Trophoblast cell (in vitro differentiated cells and primary cell): ENCODE measurements at regions not wholly inside any gene's neighbourhood (a gene's known extent, or its start where the extent isn't known, plus 50 kb on each side); places are given as distances from the start of the nearest gene placed in this dataset.
A peak's percentile ranks its signal among the peaks of the same experiment; 100 is the strongest.

Experiments used
- DNase-seq, 2 donors: peaks; one replicate each; pipeline ENCODE4 v3.0.0-alpha.2; 2016
- H2AFZ ChIP-seq: 2 replicates; pipeline ENCODE4 v1.6.1; 2013; ENCODE audit warnings: low read length, moderate library complexity, mild to moderate bottlenecking; ENCODE audit not compliant: insufficient read depth, poor library complexity
- H2AK5ac ChIP-seq: 2 replicates; pipeline ENCODE4 v1.6.1; 2013; ENCODE audit warnings: mild to moderate bottlenecking, low read length
- H2BK120ac ChIP-seq: 2 replicates; pipeline ENCODE4 v1.6.1; 2013; ENCODE audit warnings: low read length, mild to moderate bottlenecking, moderate library complexity; ENCODE audit not compliant: insufficient read depth, poor library complexity
- H2BK12ac ChIP-seq: 2 replicates; pipeline ENCODE4 v1.6.1; 2013; ENCODE audit warnings: mild to moderate bottlenecking, low read length, moderate library complexity
- H2BK5ac ChIP-seq: 2 replicates; pipeline ENCODE4 v1.6.1; 2013; ENCODE audit warnings: low read length, low read depth, moderate library complexity, mild to moderate bottlenecking; ENCODE audit not compliant: poor library complexity
- H3K14ac ChIP-seq: 2 replicates; pipeline ENCODE4 v1.6.1; 2013; ENCODE audit warnings: mild to moderate bottlenecking, low read length
- H3K18ac ChIP-seq: 2 replicates; pipeline ENCODE4 v1.6.1; 2013; ENCODE audit warnings: mild to moderate bottlenecking, low read length
- H3K23ac ChIP-seq: 2 replicates; pipeline ENCODE4 v1.6.1; 2013; ENCODE audit warnings: low read length
- H3K27ac ChIP-seq: 2 replicates; pipeline ENCODE4 v1.5.1; 2013; ENCODE audit warnings: low read depth, mild to moderate bottlenecking, inconsistent platforms, low read length, moderate library complexity
- H3K27me3 ChIP-seq: 2 replicates; pipeline ENCODE4 v1.6.1; 2013; ENCODE audit warnings: inconsistent platforms, mild to moderate bottlenecking, low read length, moderate library complexity; ENCODE audit not compliant: insufficient read depth
- H3K36me3 ChIP-seq, 2 experiments: 1 replicate in 1 of 2; 2 replicates in 1 of 2; pipeline ENCODE4 v1.6.1; 2013; ENCODE audit warnings: low read length in 2 of 2, mild to moderate bottlenecking in 2 of 2, moderate library complexity in 1 of 2; ENCODE audit not compliant: insufficient read depth in 2 of 2, control insufficient read depth in 1 of 2
- H3K4ac ChIP-seq: 2 replicates; pipeline ENCODE4 v1.6.1; 2013; ENCODE audit warnings: low read depth, mild to moderate bottlenecking, low read length, moderate library complexity
- H3K4me1 ChIP-seq, 2 experiments: 1 replicate in 1 of 2; 2 replicates in 1 of 2; pipeline ENCODE4 v1.6.1; 2013; ENCODE audit warnings: low read length in 2 of 2, mild to moderate bottlenecking in 2 of 2, moderate library complexity in 1 of 2; ENCODE audit not compliant: insufficient read depth in 2 of 2, control insufficient read depth in 1 of 2
- H3K4me2 ChIP-seq: 2 replicates; pipeline ENCODE4 v1.6.1; 2013; ENCODE audit warnings: inconsistent platforms, mild to moderate bottlenecking, low read length, moderate library complexity
- H3K4me3 ChIP-seq: 2 replicates; pipeline ENCODE4 v1.5.1; 2013; ENCODE audit warnings: mild to moderate bottlenecking, low read depth, low read length, inconsistent platforms
- H3K79me1 ChIP-seq: one replicate; pipeline ENCODE4 v1.6.1; 2013; ENCODE audit warnings: low read length
- H3K79me2 ChIP-seq: 2 replicates; pipeline ENCODE4 v1.6.1; 2013; ENCODE audit warnings: low read length, mild to moderate bottlenecking; ENCODE audit not compliant: control insufficient read depth, insufficient read depth, poor library complexity
- H3K9ac ChIP-seq: 2 replicates; pipeline ENCODE4 v1.6.1; 2013; ENCODE audit warnings: mild to moderate bottlenecking, low read length
- H3K9me3 ChIP-seq: 2 replicates; pipeline ENCODE4 v1.6.1; 2013; ENCODE audit warnings: low read depth, mild to moderate bottlenecking, control low read depth, inconsistent platforms, low read length; ENCODE audit not compliant: insufficient read depth
- H4K12ac ChIP-seq: 2 replicates; pipeline ENCODE4 v1.6.1; 2013; ENCODE audit warnings: low read depth, mild to moderate bottlenecking, low read length, moderate library complexity
- H4K8ac ChIP-seq: 2 replicates; pipeline ENCODE4 v1.6.1; 2013; ENCODE audit warnings: low read depth, mild to moderate bottlenecking, low read length, moderate library complexity
- H4K91ac ChIP-seq: one replicate; pipeline ENCODE4 v1.6.1; 2013; ENCODE audit warnings: low read depth, mild to moderate bottlenecking, low read length, moderate library complexity
- WGBS: extraction: QIAGEN DNeasy Blood & Tissue Kit; methylation state at CpG from one replicate; pipeline ENCODE4 v1.1.7; 2013; ENCODE audit warnings: missing lambda C conversion rate; ENCODE audit not compliant: insufficient read length, insufficient coverage; ENCODE audit errors: extremely low coverage; 5-methylcytosine and 5-hydroxymethylcytosine counted together

- no peak overlapping the region for H3K27ac ChIP-seq
- H3K23ac ChIP-seq, result no peak overlapping the region
- no peak overlapping the region for H4K91ac ChIP-seq
- no peaks in the 10 kb centered on the region for H3K27me3 ChIP-seq
- no peaks in the 10 kb centered on the region for H3K36me3 ChIP-seq
- H2BK120ac ChIP-seq, result no peak overlapping the region
- no peak overlapping the region for H2AFZ ChIP-seq
- H3K4ac ChIP-seq, result no peak overlapping the region
- no peak for DNase-seq
- no peak overlapping the region for H4K12ac ChIP-seq
- no peaks in the 10 kb centered on the region for H3K79me2 ChIP-seq
- peaks cover 2% of the 10 kb centered on the region for H3K79me1 ChIP-seq
- H3K9me3 ChIP-seq, result no peaks in the 10 kb centered on the region
- H2BK5ac ChIP-seq, result no peak overlapping the region
- no peak overlapping the region for H3K4me3 ChIP-seq
- no CpG with 5 or more reads among the region's 4 CpGs for WGBS
- H3K4me2 ChIP-seq, result no peak overlapping the region
- peak overlapping the region; percentile 62 for H3K9ac ChIP-seq
- H2BK12ac ChIP-seq, result no peak overlapping the region
- H3K18ac ChIP-seq, result no peak overlapping the region
- H3K4me1 ChIP-seq, result no peaks in the 10 kb centered on the region
- no peak overlapping the region for H3K14ac ChIP-seq
- H2AK5ac ChIP-seq, result no peak overlapping the region
- H4K8ac ChIP-seq, result no peak overlapping the region
Observed at GRCh38 chr18:25798046-25798445, 292.4 kb downstream of the SS18 start.

DNA sequence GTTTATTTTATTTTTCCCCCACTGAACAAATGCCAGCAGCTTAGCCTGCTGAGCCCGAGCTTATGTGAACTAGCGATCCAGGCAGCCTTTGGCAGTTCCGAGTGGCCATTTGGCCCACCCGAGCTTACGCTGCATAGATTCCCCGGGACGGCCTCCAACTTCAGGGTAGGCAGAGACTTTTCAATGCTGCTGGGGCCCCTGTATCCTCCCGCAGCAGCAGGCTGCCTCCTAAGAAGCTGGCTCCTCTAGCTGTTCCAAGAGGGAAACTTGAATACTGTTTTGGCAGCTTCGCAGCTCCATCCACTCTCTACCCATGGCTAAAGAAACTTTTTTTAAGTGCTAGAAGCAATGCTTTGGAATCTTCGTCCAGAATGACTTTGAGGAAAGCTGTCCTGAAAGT lies 295.2 kb downstream of the SS18 start:
- no peak overlapping the region for H3K4ac ChIP-seq
- H2BK12ac ChIP-seq, result peak overlapping the region; percentile 81
- no peak overlapping the region for H2BK120ac ChIP-seq
- H3K23ac ChIP-seq, result no peak overlapping the region
- no peak overlapping the region for H3K14ac ChIP-seq
- no peak overlapping the region for H3K9ac ChIP-seq
- no peak overlapping the region for H3K18ac ChIP-seq
- WGBS, result no CpG with 5 or more reads among the region's 10 CpGs
- H3K4me3 ChIP-seq, result no peak overlapping the region
- no peaks in the 10 kb centered on the region for H3K79me2 ChIP-seq
- peaks cover 1% of the 10 kb centered on the region for H3K9me3 ChIP-seq
- H4K12ac ChIP-seq, result no peak overlapping the region
- H4K8ac ChIP-seq, result no peak overlapping the region
- no peaks in the 10 kb centered on the region for H3K27me3 ChIP-seq
- no peaks in the 10 kb centered on the region for H3K4me1 ChIP-seq
- no peak overlapping the region for H2AK5ac ChIP-seq
- H3K27ac ChIP-seq, result no peak overlapping the region
- peak overlapping the region; percentile 4 for H4K91ac ChIP-seq
- DNase-seq, result no peak
- H3K36me3 ChIP-seq, result no peaks in the 10 kb centered on the region
- no peak overlapping the region for H3K4me2 ChIP-seq
- peaks cover 2% of the 10 kb centered on the region for H3K79me1 ChIP-seq
- H2BK5ac ChIP-seq, result no peak overlapping the region
- H2AFZ ChIP-seq, result no peak overlapping the region

DNA sequence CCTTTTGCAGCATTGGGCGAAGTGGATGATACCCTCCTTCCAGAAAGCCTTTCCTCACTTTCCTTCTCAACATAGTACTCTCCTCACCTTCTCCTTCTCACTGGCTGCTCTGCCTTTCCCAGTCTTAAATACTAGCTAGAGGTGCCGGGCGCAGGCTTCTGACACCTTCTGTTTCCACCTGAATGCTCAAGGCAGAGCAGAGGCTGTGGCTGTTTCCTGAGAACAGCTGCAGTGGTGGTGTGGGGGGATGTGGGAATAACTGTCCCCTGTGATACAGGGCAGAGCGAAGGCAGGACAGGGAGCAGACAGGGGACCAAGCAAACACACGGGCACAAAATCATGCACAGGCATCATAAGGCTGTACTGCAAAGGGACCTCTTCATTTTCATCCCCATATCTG lies 303.1 kb downstream of the SS18 start:
- H3K36me3 ChIP-seq, result no peaks in the 10 kb centered on the region
- no peak for DNase-seq
- H2AFZ ChIP-seq, result no peak overlapping the region
- peak overlapping the region; percentile 52 for H3K14ac ChIP-seq
- H3K18ac ChIP-seq, result peak overlapping the region; percentile 19
- H3K9ac ChIP-seq, result no peak overlapping the region
- H4K12ac ChIP-seq, result peak overlapping the region; percentile 16
- H2BK5ac ChIP-seq, result peak overlapping the region; percentile 64
- no peak overlapping the region for H3K23ac ChIP-seq
- WGBS, result no CpG with 5 or more reads among the region's 5 CpGs
- H2BK120ac ChIP-seq, result peak overlapping the region; percentile 78
- peaks cover 5 to 8% of the 10 kb centered on the region in 2 experiments for H3K4me1 ChIP-seq
- no peak overlapping the region for H3K4me3 ChIP-seq
- peaks cover 9% of the 10 kb centered on the region for H3K79me1 ChIP-seq
- peaks cover 2% of the 10 kb centered on the region for H3K79me2 ChIP-seq
- H3K27me3 ChIP-seq, result no peaks in the 10 kb centered on the region
- peak overlapping the region; percentile 79 for H2AK5ac ChIP-seq
- H4K8ac ChIP-seq, result peak overlapping the region; percentile 67
- H3K27ac ChIP-seq, result no peak overlapping the region
- no peaks in the 10 kb centered on the region for H3K9me3 ChIP-seq
- H3K4ac ChIP-seq, result peak overlapping the region; percentile 43
- peak overlapping the region; percentile 92 for H4K91ac ChIP-seq
- no peak overlapping the region for H3K4me2 ChIP-seq
- peak overlapping the region; percentile 99 for H2BK12ac ChIP-seq

DNA sequence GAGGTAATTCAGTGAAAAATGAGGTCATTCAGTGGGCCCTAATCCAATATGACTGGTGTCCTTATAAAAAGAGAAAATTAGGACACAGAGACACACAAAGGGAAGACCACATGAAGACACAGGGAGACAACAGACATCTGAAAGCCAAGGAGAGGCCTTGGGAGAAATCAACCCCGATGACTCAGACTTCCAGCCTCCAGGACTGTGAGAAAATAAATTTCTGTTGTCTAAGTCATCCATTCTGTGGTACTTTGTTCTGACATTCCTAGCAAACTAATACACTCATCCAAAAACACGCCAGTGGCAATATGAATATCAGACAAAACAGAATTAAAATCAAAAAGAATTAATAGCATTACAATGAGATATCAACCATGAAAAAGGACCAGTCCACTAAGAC lies 303.7 kb downstream of the SS18 start:
- H3K4me3 ChIP-seq, result no peak overlapping the region
- no peak overlapping the region for H4K12ac ChIP-seq
- no peak overlapping the region for H2AFZ ChIP-seq
- no peak overlapping the region for H4K91ac ChIP-seq
- H3K36me3 ChIP-seq, result no peaks in the 10 kb centered on the region
- H4K8ac ChIP-seq, result no peak overlapping the region
- no peak overlapping the region for H3K14ac ChIP-seq
- no peak overlapping the region for H3K18ac ChIP-seq
- no peak overlapping the region for H2BK5ac ChIP-seq
- DNase-seq, result peak; percentile 52 to 82
- H3K23ac ChIP-seq, result no peak overlapping the region
- H3K4ac ChIP-seq, result no peak overlapping the region
- no peaks in the 10 kb centered on the region for H3K9me3 ChIP-seq
- H3K27me3 ChIP-seq, result no peaks in the 10 kb centered on the region
- H2BK12ac ChIP-seq, result no peak overlapping the region
- no peak overlapping the region for H2AK5ac ChIP-seq
- peak overlapping the region; percentile 15 for H2BK120ac ChIP-seq
- H3K9ac ChIP-seq, result no peak overlapping the region
- no CpG with 5 or more reads among the region's 2 CpGs for WGBS
- peak overlapping the region; percentile 74 for H3K27ac ChIP-seq
- no peak overlapping the region for H3K4me2 ChIP-seq
- peaks cover 5 to 8% of the 10 kb centered on the region in 2 experiments for H3K4me1 ChIP-seq
- H3K79me1 ChIP-seq, result peaks cover 9% of the 10 kb centered on the region
- peaks cover 2% of the 10 kb centered on the region for H3K79me2 ChIP-seq
